DOHH2 (cell line): ENCODE measurements at regions not wholly inside any gene's neighbourhood (a gene's known extent, or its start where the extent isn't known, plus 50 kb on each side); places are given as distances from the start of the nearest gene placed in this dataset.
A peak's percentile ranks its signal among the peaks of the same experiment; 100 is the strongest.

Source experiments
- EZH2phosphoT487 ChIP-seq: fragments of 200-600 bp; sonication (generic); IDR thresholded peaks from 2 replicates; pipeline ENCODE4 v1.6.1; 2017; ENCODE audit warnings: borderline replicate concordance, mild to moderate bottlenecking, antibody characterized with exemption, low read length, moderate library complexity, mixed read lengths
- TF ChIP-seq, protein P1 (sequence below): fragments of 200-600 bp; sonication (generic); IDR thresholded peaks from one replicate; pipeline ENCODE4 v1.5.1; 2014; ENCODE audit warnings: antibody characterized with exemption, mild to moderate bottlenecking, low read depth, low read length; ENCODE audit not compliant: poor library complexity, severe bottlenecking

DNA sequence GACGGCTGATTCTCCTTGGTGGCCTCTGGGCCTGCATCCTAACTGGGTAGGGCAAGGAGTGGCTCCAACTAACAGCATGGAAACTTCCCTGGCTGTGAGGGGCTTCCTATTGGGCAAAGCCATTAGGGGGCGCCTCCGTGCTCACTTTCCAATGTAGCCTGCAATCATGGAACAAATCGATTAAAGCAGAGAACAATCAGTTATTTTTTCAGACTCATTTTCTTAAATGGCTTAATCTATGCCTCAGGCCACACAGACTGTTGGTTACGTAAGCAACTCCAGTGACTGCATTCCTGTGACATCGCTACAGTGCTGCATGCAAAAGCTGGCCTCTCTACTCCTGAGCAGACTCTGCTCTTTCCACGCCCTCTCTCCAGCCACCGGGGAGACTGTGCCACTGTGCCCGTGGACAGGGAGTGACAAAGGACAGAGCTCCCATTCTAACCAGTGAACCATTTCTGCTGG, 278.9 kb downstream of the KLF13 start:
- TF ChIP-seq, protein P1, sequence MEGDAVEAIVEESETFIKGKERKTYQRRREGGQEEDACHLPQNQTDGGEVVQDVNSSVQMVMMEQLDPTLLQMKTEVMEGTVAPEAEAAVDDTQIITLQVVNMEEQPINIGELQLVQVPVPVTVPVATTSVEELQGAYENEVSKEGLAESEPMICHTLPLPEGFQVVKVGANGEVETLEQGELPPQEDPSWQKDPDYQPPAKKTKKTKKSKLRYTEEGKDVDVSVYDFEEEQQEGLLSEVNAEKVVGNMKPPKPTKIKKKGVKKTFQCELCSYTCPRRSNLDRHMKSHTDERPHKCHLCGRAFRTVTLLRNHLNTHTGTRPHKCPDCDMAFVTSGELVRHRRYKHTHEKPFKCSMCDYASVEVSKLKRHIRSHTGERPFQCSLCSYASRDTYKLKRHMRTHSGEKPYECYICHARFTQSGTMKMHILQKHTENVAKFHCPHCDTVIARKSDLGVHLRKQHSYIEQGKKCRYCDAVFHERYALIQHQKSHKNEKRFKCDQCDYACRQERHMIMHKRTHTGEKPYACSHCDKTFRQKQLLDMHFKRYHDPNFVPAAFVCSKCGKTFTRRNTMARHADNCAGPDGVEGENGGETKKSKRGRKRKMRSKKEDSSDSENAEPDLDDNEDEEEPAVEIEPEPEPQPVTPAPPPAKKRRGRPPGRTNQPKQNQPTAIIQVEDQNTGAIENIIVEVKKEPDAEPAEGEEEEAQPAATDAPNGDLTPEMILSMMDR, result peak; percentile 41
- TF ChIP-seq EZH2phosphoT487, result no peak
